ENCODE measurements at regions not wholly inside any gene's neighbourhood (a gene's known extent, or its start where the extent isn't known, plus 50 kb on each side); places are given as distances from the start of the nearest gene placed in this dataset.

DNA sequence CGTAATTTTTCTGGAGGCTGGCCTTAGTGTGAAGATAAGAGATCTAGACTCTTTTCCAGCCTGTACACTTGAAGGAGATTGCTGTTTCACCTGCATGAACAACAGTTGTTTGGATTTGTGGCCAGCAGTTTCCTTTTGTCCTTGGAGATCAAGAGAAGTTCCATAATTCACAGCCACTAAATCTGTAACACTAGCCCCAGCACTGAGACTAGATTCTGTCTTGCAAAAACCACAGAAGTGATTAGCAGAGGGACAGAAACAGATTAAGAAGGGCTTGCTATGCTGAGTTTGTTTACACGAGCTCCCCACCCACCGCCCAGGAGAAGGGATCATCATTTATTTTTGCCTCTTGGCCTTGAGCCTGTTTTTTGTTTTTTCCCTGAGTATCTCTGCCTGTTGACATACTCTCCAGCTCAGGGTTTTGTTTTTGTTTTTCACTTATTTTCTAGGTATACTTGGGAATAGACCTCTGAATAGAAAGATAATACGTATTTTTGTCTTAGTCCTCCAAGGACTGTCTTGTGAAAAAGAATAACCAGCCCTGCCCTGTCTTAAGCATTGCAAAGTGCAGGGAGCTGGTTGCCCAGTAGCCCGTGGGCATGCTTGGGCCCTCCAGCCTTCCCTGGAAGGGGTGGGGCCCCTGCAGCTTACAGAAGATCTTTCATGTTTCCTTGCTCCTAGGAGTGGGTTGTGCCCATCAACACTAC is 93.1 kb upstream of the SOX4 start:
- no peak for TF ChIP-seq CTCF (IDR thresholded peaks at IDR 0.05; ENCODE audit: borderline replicate concordance, control extremely low read depth, extremely low read depth, insufficient read depth, missing control alignments)
- DNase-seq (ENCODE audit: low spot score) = no peak
- in situ Hi-C loops (cut with MboI; ENCODE audit: low sequenced_read_pairs, unreplicated experiment) = no loop called here

DNA sequence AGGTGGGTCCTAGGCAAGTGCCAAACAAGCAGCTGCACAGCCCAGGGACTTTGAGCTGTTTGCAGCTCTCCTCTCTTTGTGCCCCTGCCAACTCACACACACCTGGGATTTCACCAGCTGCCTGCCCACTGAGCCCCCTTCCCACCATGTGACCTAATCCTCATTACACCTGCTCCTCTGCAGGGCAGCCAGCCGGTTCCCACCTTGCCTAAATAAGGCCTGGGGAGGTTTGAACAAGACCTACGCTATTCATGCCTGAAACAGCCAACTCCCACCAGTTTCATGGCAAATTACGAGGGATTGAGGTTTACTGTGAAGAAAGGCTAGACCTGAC is 92.6 kb upstream of the SOX4 start:
- no peak for DNase-seq (ENCODE audit: low spot score)
- in situ Hi-C loops (cut with MboI; ENCODE audit: low sequenced_read_pairs, unreplicated experiment) = no loop called here
- TF ChIP-seq CTCF (IDR thresholded peaks at IDR 0.05; ENCODE audit: borderline replicate concordance, control extremely low read depth, extremely low read depth, insufficient read depth, missing control alignments) = no peak

DNA sequence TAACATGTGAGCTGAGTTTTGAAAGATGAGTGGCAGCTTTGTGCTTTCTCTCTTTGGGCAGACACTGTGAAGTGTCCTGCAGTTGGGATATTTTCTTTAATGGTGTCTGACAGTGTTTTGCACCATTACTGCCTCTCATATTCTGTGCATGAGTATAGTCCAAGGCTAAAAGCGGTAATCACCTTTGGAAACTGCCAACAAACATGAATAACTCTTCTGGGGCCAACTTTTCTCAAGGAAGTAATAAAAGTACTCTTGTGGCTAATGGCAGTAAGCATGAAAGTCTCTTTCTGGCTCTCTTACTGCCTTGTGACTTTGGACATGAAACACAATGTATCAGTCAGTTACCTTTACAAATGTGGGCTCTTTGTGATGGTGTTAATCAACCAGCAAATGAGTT is 91.7 kb upstream of the SOX4 start:
- no peak for TF ChIP-seq CTCF (IDR thresholded peaks at IDR 0.05; ENCODE audit: borderline replicate concordance, control extremely low read depth, extremely low read depth, insufficient read depth, missing control alignments)
- in situ Hi-C loops (cut with MboI; ENCODE audit: low sequenced_read_pairs, unreplicated experiment) = no loop called here
- DNase-seq (ENCODE audit: low spot score) = no peak

- no peak for DNase-seq (ENCODE audit: low spot score)
- in situ Hi-C loops (cut with MboI; ENCODE audit: low sequenced_read_pairs, unreplicated experiment) = no loop called here
- TF ChIP-seq CTCF (IDR thresholded peaks at IDR 0.05; ENCODE audit: borderline replicate concordance, control extremely low read depth, extremely low read depth, insufficient read depth, missing control alignments) = no peak
These were observed 90.9 kb upstream of the SOX4 start for GRCh38 chr6:21502682-21503081.

GRCh38 chr6:21504790-21505189 is 88.8 kb upstream of the SOX4 start:
- no peak for TF ChIP-seq CTCF (IDR thresholded peaks at IDR 0.05; ENCODE audit: borderline replicate concordance, control extremely low read depth, extremely low read depth, insufficient read depth, missing control alignments)
- in situ Hi-C loops (cut with MboI; ENCODE audit: low sequenced_read_pairs, unreplicated experiment) = no loop called here
- DNase-seq (ENCODE audit: low spot score) = no peak

DNA sequence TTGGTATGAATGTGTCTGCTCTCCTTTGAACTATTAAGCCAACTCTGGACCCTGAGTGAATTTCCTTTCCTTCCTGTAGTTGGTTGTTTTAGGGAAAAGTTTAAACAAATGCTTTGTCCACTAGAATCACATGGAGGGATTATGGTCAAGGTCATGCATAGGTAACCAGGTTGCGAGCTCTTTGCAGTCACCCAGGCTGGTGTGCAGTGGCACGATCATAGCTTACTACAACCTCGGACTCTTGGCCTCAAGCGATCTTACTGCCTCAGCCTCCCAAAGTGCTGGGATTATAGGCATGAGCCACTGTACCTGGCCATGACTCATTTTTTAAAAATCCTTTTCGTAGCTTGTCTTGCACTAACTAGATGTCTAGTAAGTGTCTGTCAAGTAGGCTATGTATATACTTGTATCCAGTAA is 88.0 kb upstream of the SOX4 start:
- TF ChIP-seq CTCF (IDR thresholded peaks at IDR 0.05; ENCODE audit: borderline replicate concordance, control extremely low read depth, extremely low read depth, insufficient read depth, missing control alignments) = no peak
- in situ Hi-C loops (cut with MboI; ENCODE audit: low sequenced_read_pairs, unreplicated experiment) = no loop called here

More for the DNA sequence above, 88.0 kb upstream of the SOX4 start:
- DNase-seq (ENCODE audit: low spot score) = no peak
